ENCODE measurements at regions not wholly inside any gene's neighbourhood (a gene's known extent, or its start where the extent isn't known, plus 50 kb on each side); places are given as distances from the start of the nearest gene placed in this dataset.

- H3K27ac ChIP-seq (ENCODE audit: low read depth, low read length) = no peak overlapping the region
- H3K79me2 ChIP-seq (ENCODE audit: control insufficient read depth, insufficient read depth, low read length, unreplicated experiment) = no peaks in the 10 kb centered on the region
- H3K4me1 ChIP-seq (ENCODE audit: control insufficient read depth, insufficient read depth, low read length, unreplicated experiment) = no peaks in the 10 kb centered on the region
- no peaks in the 10 kb centered on the region for H3K36me3 ChIP-seq (ENCODE audit: insufficient read depth, low read length)
- H2AFZ ChIP-seq (ENCODE audit: low read length, unreplicated experiment) = no peak overlapping the region
- no peaks in the 10 kb centered on the region for H3K27me3 ChIP-seq (ENCODE audit: insufficient read depth, low read length)
- no peak overlapping the region for H3K4me3 ChIP-seq (ENCODE audit: low read depth, low read length)
Measured at GRCh38 chr1:96979304-96980268, 258.0 kb downstream of the PTBP2 start.

- H3K4me3 ChIP-seq (ENCODE audit: low read depth, low read length) = no peak overlapping the region
- H3K27ac ChIP-seq (ENCODE audit: low read depth, low read length) = no peak overlapping the region
- H3K79me2 ChIP-seq (ENCODE audit: control insufficient read depth, insufficient read depth, low read length, unreplicated experiment) = no peaks in the 10 kb centered on the region
- H3K27me3 ChIP-seq (ENCODE audit: insufficient read depth, low read length) = no peaks in the 10 kb centered on the region
- H3K4me1 ChIP-seq (ENCODE audit: control insufficient read depth, insufficient read depth, low read length, unreplicated experiment) = no peaks in the 10 kb centered on the region
- H2AFZ ChIP-seq (ENCODE audit: low read length, unreplicated experiment) = no peak overlapping the region
- no peaks in the 10 kb centered on the region for H3K36me3 ChIP-seq (ENCODE audit: insufficient read depth, low read length)
Measured at GRCh38 chr1:96980448-96980847, 258.9 kb downstream of the PTBP2 start.

- Histone ChIP-seq H3K4me1 (ENCODE audit: control insufficient read depth, insufficient read depth, low read length, unreplicated experiment) (no peaks in the 10 kb centered on the region), H3K27ac (ENCODE audit: low read depth, low read length) (no peak overlapping the region)
Measured at GRCh38 chr1:96981181-96981580, 259.6 kb downstream of the PTBP2 start.

GRCh38 chr1:96982118-96982517 is 260.5 kb downstream of the PTBP2 start:
- Histone ChIP-seq H2AFZ (ENCODE audit: low read length, unreplicated experiment) (no peak overlapping the region), H3K27ac (ENCODE audit: low read depth, low read length) (no peak overlapping the region), H3K4me3 (ENCODE audit: low read depth, low read length) (no peak overlapping the region), H3K27me3 (ENCODE audit: insufficient read depth, low read length) (no peaks in the 10 kb centered on the region), H3K36me3 (ENCODE audit: insufficient read depth, low read length) (no peaks in the 10 kb centered on the region), H3K79me2 (ENCODE audit: control insufficient read depth, insufficient read depth, low read length, unreplicated experiment) (no peaks in the 10 kb centered on the region), H3K4me1 (ENCODE audit: control insufficient read depth, insufficient read depth, low read length, unreplicated experiment) (no peaks in the 10 kb centered on the region)

More at GRCh38 chr1:96981181-96981580, 259.6 kb downstream of the PTBP2 start:
- no peaks in the 10 kb centered on the region for H3K27me3 ChIP-seq (ENCODE audit: insufficient read depth, low read length)
- H3K4me3 ChIP-seq (ENCODE audit: low read depth, low read length) = no peak overlapping the region
- no peaks in the 10 kb centered on the region for H3K79me2 ChIP-seq (ENCODE audit: control insufficient read depth, insufficient read depth, low read length, unreplicated experiment)
- H2AFZ ChIP-seq (ENCODE audit: low read length, unreplicated experiment) = no peak overlapping the region
- H3K36me3 ChIP-seq (ENCODE audit: insufficient read depth, low read length) = no peaks in the 10 kb centered on the region

- H3K27ac ChIP-seq (ENCODE audit: low read depth, low read length) = no peak overlapping the region
- no peak overlapping the region for H2AFZ ChIP-seq (ENCODE audit: low read length, unreplicated experiment)
- H3K79me2 ChIP-seq (ENCODE audit: control insufficient read depth, insufficient read depth, low read length, unreplicated experiment) = no peaks in the 10 kb centered on the region
- H3K36me3 ChIP-seq (ENCODE audit: insufficient read depth, low read length) = no peaks in the 10 kb centered on the region
- H3K27me3 ChIP-seq (ENCODE audit: insufficient read depth, low read length) = no peaks in the 10 kb centered on the region
- H3K4me3 ChIP-seq (ENCODE audit: low read depth, low read length) = no peak overlapping the region
- H3K4me1 ChIP-seq (ENCODE audit: control insufficient read depth, insufficient read depth, low read length, unreplicated experiment) = no peaks in the 10 kb centered on the region
Measured at GRCh38 chr1:96983866-96984265, 262.3 kb downstream of the PTBP2 start.

GRCh38 chr1:96987186-96987703 is 265.7 kb downstream of the PTBP2 start:
- Histone ChIP-seq H3K27ac (ENCODE audit: low read depth, low read length) (no peak overlapping the region), H3K4me1 (ENCODE audit: control insufficient read depth, insufficient read depth, low read length, unreplicated experiment) (no peaks in the 10 kb centered on the region), H3K36me3 (ENCODE audit: insufficient read depth, low read length) (no peaks in the 10 kb centered on the region), H2AFZ (ENCODE audit: low read length, unreplicated experiment) (no peak overlapping the region), H3K79me2 (ENCODE audit: control insufficient read depth, insufficient read depth, low read length, unreplicated experiment) (no peaks in the 10 kb centered on the region), H3K4me3 (ENCODE audit: low read depth, low read length) (no peak overlapping the region), H3K27me3 (ENCODE audit: insufficient read depth, low read length) (no peaks in the 10 kb centered on the region)

GRCh38 chr1:96989302-96989701 is 267.7 kb downstream of the PTBP2 start:
- H3K79me2 ChIP-seq (ENCODE audit: control insufficient read depth, insufficient read depth, low read length, unreplicated experiment) = no peaks in the 10 kb centered on the region
- H3K4me3 ChIP-seq (ENCODE audit: low read depth, low read length) = no peak overlapping the region
- H3K27ac ChIP-seq (ENCODE audit: low read depth, low read length) = no peak overlapping the region
- no peaks in the 10 kb centered on the region for H3K4me1 ChIP-seq (ENCODE audit: control insufficient read depth, insufficient read depth, low read length, unreplicated experiment)
- no peak overlapping the region for H2AFZ ChIP-seq (ENCODE audit: low read length, unreplicated experiment)
- H3K27me3 ChIP-seq (ENCODE audit: insufficient read depth, low read length) = no peaks in the 10 kb centered on the region
- no peaks in the 10 kb centered on the region for H3K36me3 ChIP-seq (ENCODE audit: insufficient read depth, low read length)

GRCh38 chr1:96990136-96990535 is 268.6 kb downstream of the PTBP2 start:
- H2AFZ ChIP-seq (ENCODE audit: low read length, unreplicated experiment) = no peak overlapping the region
- no peak overlapping the region for H3K4me3 ChIP-seq (ENCODE audit: low read depth, low read length)
- no peaks in the 10 kb centered on the region for H3K27me3 ChIP-seq (ENCODE audit: insufficient read depth, low read length)
- no peaks in the 10 kb centered on the region for H3K36me3 ChIP-seq (ENCODE audit: insufficient read depth, low read length)
- H3K4me1 ChIP-seq (ENCODE audit: control insufficient read depth, insufficient read depth, low read length, unreplicated experiment) = no peaks in the 10 kb centered on the region
- H3K79me2 ChIP-seq (ENCODE audit: control insufficient read depth, insufficient read depth, low read length, unreplicated experiment) = no peaks in the 10 kb centered on the region
- H3K27ac ChIP-seq (ENCODE audit: low read depth, low read length) = no peak overlapping the region

- no peaks in the 10 kb centered on the region for H3K79me2 ChIP-seq (ENCODE audit: control insufficient read depth, insufficient read depth, low read length, unreplicated experiment)
- H3K27me3 ChIP-seq (ENCODE audit: insufficient read depth, low read length) = no peaks in the 10 kb centered on the region
- no peak overlapping the region for H3K4me3 ChIP-seq (ENCODE audit: low read depth, low read length)
- no peak overlapping the region for H2AFZ ChIP-seq (ENCODE audit: low read length, unreplicated experiment)
- no peaks in the 10 kb centered on the region for H3K36me3 ChIP-seq (ENCODE audit: insufficient read depth, low read length)
- no peak overlapping the region for H3K27ac ChIP-seq (ENCODE audit: low read depth, low read length)
- H3K4me1 ChIP-seq (ENCODE audit: control insufficient read depth, insufficient read depth, low read length, unreplicated experiment) = no peaks in the 10 kb centered on the region
Measured at GRCh38 chr1:96991261-96991660, 269.7 kb downstream of the PTBP2 start.

- Histone ChIP-seq H3K4me3 (ENCODE audit: low read depth, low read length) (no peak overlapping the region), H3K79me2 (ENCODE audit: control insufficient read depth, insufficient read depth, low read length, unreplicated experiment) (no peaks in the 10 kb centered on the region), H3K27ac (ENCODE audit: low read depth, low read length) (no peak overlapping the region), H3K4me1 (ENCODE audit: control insufficient read depth, insufficient read depth, low read length, unreplicated experiment) (no peaks in the 10 kb centered on the region), H3K27me3 (ENCODE audit: insufficient read depth, low read length) (no peaks in the 10 kb centered on the region), H2AFZ (ENCODE audit: low read length, unreplicated experiment) (no peak overlapping the region), H3K36me3 (ENCODE audit: insufficient read depth, low read length) (no peaks in the 10 kb centered on the region)
Measured at GRCh38 chr1:96992871-96993270, 271.3 kb downstream of the PTBP2 start.

- no peak overlapping the region for H2AFZ ChIP-seq (ENCODE audit: low read length, unreplicated experiment)
- H3K79me2 ChIP-seq (ENCODE audit: control insufficient read depth, insufficient read depth, low read length, unreplicated experiment) = no peaks in the 10 kb centered on the region
- no peaks in the 10 kb centered on the region for H3K27me3 ChIP-seq (ENCODE audit: insufficient read depth, low read length)
- no peak overlapping the region for H3K27ac ChIP-seq (ENCODE audit: low read depth, low read length)
- no peak overlapping the region for H3K4me3 ChIP-seq (ENCODE audit: low read depth, low read length)
- no peaks in the 10 kb centered on the region for H3K4me1 ChIP-seq (ENCODE audit: control insufficient read depth, insufficient read depth, low read length, unreplicated experiment)
- no peaks in the 10 kb centered on the region for H3K36me3 ChIP-seq (ENCODE audit: insufficient read depth, low read length)
Measured at GRCh38 chr1:96995351-96995750, 273.8 kb downstream of the PTBP2 start.

All from ACC112 (cell line).